ENCODE measurements at regions not wholly inside any gene's neighbourhood (a gene's known extent, or its start where the extent isn't known, plus 50 kb on each side); places are given as distances from the start of the nearest gene placed in this dataset.
"Not testable (repeated sequence)": the region's sequence is repeated elsewhere in the genome, so short reads cannot be mapped to it uniquely, and the experiment has no call there.

DNA sequence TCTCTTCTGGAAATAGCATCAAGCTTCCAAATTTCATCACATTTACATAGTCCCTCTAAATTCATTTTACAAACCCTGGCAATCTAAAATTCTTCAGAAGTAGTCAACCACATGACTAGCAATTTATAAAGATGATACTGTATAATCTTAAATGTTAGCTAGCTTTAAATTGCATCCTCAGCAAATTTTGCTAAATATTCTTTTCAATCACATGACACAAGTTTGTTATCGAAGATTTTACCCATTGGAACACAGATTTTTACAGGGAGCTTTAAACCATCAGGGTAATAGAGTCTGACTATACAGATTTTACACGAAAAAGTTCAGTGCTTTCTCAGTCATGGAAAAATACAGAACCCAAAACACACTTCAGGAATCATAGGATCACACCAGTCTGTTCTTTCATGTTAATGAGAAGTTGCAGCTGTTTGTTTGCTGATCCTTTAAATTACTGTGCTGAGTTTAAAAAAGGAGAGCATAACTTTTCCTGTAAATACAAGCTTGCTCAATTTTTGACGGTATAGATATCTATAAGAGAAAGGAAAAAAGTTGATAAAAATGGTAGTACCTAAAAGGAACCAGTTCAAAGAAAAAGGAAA, 445.8 kb upstream of the ADGRB3 start:
- DNase-seq, result no peak
- in situ Hi-C loops (cut with HindIII; ENCODE audit: low pct_ligation_motif_present, low sequenced_read_pairs), result no loop called here
- no peaks in the 10 kb centered on the region for H3K36me3 ChIP-seq (replicated peaks)

DNA sequence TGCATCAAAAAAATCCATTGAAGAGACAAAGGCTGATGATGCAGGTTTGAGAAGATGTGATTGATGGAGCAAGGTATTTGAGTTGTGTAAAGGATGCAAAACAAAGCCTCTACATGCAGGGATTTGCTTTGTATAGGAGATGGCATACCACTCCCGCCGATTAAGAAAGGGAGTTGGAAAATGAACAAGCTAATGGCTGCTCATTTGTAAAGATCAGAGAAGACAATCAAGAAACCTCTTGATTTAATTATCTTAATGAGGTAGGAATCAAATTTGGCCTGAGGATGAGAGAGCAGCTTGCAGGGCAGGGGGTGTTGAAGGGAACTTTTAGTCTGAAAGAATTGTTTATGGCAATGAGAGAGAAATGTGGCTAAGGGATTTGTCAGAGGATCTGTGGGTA, 448.2 kb upstream of the ADGRB3 start:
- no peaks in the 10 kb centered on the region for H3K36me3 ChIP-seq (replicated peaks)
- no peak overlapping the region for H3K4me3 ChIP-seq (ENCODE audit: low read depth, low read length)
- no peak overlapping the region for H3K27ac ChIP-seq
- no peak for TF ChIP-seq CTCF (IDR thresholded peaks at IDR 0.05; ENCODE audit: low read depth, low read length, missing control alignments)
- no peak for DNase-seq
- in situ Hi-C loops (cut with HindIII; ENCODE audit: low pct_ligation_motif_present, low sequenced_read_pairs), result no loop called here
- no peaks in the 10 kb centered on the region for H3K27me3 ChIP-seq (replicated peaks)

More for the DNA sequence above, 445.8 kb upstream of the ADGRB3 start:
- H3K27me3 ChIP-seq (replicated peaks), result no peaks in the 10 kb centered on the region
- no peak overlapping the region for H3K4me3 ChIP-seq (ENCODE audit: low read depth, low read length)
- TF ChIP-seq CTCF (IDR thresholded peaks at IDR 0.05; ENCODE audit: low read depth, low read length, missing control alignments), result no peak
- no peak overlapping the region for H3K27ac ChIP-seq

- TF ChIP-seq CTCF (IDR thresholded peaks at IDR 0.05; ENCODE audit: low read depth, low read length, missing control alignments), result no peak
- in situ Hi-C loops (cut with HindIII; ENCODE audit: low pct_ligation_motif_present, low sequenced_read_pairs), result no loop called here
- Histone ChIP-seq H3K27me3 (replicated peaks) (no peaks in the 10 kb centered on the region), H3K4me3 (ENCODE audit: low read depth, low read length) (no peak overlapping the region), H3K36me3 (replicated peaks) (no peaks in the 10 kb centered on the region), H3K27ac (no peak overlapping the region)
- no peak for DNase-seq
Observed at GRCh38 chr6:68182386-68182785, 452.7 kb upstream of the ADGRB3 start.

DNA sequence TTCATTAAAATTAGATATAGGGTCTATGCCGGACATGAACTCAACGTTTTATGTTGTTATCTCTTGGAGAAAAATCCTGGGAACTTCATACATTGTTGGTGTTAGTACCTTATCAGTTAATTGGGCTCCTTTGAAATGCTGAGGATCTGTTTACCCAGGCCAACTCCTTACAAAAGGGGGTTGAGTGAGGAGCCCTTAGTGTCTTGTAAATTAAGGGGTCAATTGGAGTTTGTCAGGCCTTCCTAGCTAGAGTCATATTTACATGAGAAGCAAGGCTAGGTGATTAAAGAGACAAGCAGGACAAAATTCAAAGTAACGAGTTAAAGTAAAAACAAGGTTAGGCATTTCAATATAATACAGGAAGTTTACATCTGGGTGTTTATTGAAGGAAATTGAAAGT, 454.1 kb upstream of the ADGRB3 start:
- in situ Hi-C loops (cut with HindIII; ENCODE audit: low pct_ligation_motif_present, low sequenced_read_pairs); H3K4me3 ChIP-seq (ENCODE audit: low read depth, low read length); H3K27ac ChIP-seq; H3K36me3 ChIP-seq (replicated peaks); H3K27me3 ChIP-seq (replicated peaks); DNase-seq: not testable (repeated sequence)

GRCh38 chr6:68173616-68174015, 461.5 kb upstream of the ADGRB3 start:
- in situ Hi-C loops (cut with HindIII; ENCODE audit: low pct_ligation_motif_present, low sequenced_read_pairs), result no loop called here
- no peaks in the 10 kb centered on the region for H3K36me3 ChIP-seq (replicated peaks)
- H3K4me3 ChIP-seq (ENCODE audit: low read depth, low read length), result no peak overlapping the region
- DNase-seq, result no peak
- no peaks in the 10 kb centered on the region for H3K27me3 ChIP-seq (replicated peaks)
- no peak for TF ChIP-seq CTCF (IDR thresholded peaks at IDR 0.05; ENCODE audit: low read depth, low read length, missing control alignments)
- no peak overlapping the region for H3K27ac ChIP-seq

GRCh38 chr6:68169922-68170321, 465.2 kb upstream of the ADGRB3 start:
- Histone ChIP-seq H3K36me3 (replicated peaks) (no peaks in the 10 kb centered on the region), H3K27me3 (replicated peaks) (no peaks in the 10 kb centered on the region), H3K27ac (no peak overlapping the region), H3K4me3 (ENCODE audit: low read depth, low read length) (no peak overlapping the region)
- DNase-seq, result no peak
- in situ Hi-C loops (cut with HindIII; ENCODE audit: low pct_ligation_motif_present, low sequenced_read_pairs), result no loop called here
- no peak for TF ChIP-seq CTCF (IDR thresholded peaks at IDR 0.05; ENCODE audit: low read depth, low read length, missing control alignments)

All from brain microvascular endothelial cell (primary cell).